ENCODE measurements at regions not wholly inside any gene's neighbourhood (a gene's known extent, or its start where the extent isn't known, plus 50 kb on each side); places are given as distances from the start of the nearest gene placed in this dataset.
"Not testable (repeated sequence)": the region's sequence is repeated elsewhere in the genome, so short reads cannot be mapped to it uniquely, and the experiment has no call there.

DNA sequence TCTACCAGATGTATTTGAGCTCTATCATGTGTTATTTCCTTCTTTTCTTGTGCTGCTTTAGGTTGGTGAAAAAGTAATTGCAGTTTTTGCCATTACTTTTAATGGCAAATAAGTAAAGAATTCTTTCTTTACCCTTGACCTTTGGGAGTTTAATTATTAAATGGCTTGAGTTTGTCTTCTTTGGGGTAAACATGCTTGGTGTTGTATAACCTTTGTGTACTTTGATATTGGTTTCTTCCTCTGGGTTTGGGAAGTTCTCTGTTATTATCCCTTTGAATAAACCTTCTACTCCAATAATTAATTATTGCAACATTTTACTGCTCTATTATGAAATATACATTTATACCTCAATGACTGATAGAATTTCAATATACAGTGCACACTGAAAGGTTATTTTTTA is 709.4 kb downstream of the PCDH17 start:
- H3K36me3 ChIP-seq = no peaks in the 10 kb centered on the region
- H3K4me3 ChIP-seq (ENCODE audit: low read depth, low read length) = no peak overlapping the region
- no peaks in the 10 kb centered on the region; the same call in 1 of the 2 replicates for H3K9me3 ChIP-seq
- no peak for DNase-seq
- no peaks in the 10 kb centered on the region for H3K4me1 ChIP-seq
- TF ChIP-seq, protein P1, sequence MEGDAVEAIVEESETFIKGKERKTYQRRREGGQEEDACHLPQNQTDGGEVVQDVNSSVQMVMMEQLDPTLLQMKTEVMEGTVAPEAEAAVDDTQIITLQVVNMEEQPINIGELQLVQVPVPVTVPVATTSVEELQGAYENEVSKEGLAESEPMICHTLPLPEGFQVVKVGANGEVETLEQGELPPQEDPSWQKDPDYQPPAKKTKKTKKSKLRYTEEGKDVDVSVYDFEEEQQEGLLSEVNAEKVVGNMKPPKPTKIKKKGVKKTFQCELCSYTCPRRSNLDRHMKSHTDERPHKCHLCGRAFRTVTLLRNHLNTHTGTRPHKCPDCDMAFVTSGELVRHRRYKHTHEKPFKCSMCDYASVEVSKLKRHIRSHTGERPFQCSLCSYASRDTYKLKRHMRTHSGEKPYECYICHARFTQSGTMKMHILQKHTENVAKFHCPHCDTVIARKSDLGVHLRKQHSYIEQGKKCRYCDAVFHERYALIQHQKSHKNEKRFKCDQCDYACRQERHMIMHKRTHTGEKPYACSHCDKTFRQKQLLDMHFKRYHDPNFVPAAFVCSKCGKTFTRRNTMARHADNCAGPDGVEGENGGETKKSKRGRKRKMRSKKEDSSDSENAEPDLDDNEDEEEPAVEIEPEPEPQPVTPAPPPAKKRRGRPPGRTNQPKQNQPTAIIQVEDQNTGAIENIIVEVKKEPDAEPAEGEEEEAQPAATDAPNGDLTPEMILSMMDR (IDR thresholded peaks at IDR 0.05; ENCODE audit: low read depth, low read length) = no peak
- no peaks in the 10 kb centered on the region for H3K27me3 ChIP-seq

DNA sequence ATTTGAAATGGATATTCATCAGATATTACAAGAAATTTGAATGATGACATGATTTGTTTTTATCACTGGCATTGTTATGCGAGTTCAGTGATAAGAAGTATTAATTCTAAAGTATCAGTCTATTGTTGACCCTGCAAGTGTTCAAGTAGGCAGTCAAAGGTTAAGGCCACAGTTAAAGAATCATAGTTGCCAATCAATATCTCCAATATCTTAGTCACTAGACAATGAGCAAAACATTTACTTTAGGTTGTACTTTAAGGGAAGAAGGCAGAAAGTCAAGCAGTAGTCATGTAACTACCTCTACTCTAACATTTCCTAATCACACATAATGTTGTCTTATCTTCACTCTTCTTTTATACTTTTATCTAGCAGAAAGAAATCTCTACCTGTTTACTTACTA is 709.8 kb downstream of the PCDH17 start:
- H3K9me3 ChIP-seq = no peaks in the 10 kb centered on the region; the same call in 1 of the 2 replicates
- TF ChIP-seq, protein P1 (IDR thresholded peaks at IDR 0.05; ENCODE audit: low read depth, low read length) = no peak
- no peak for DNase-seq
- H3K4me3 ChIP-seq (ENCODE audit: low read depth, low read length) = no peak overlapping the region
- no peaks in the 10 kb centered on the region for H3K4me1 ChIP-seq
- H3K27me3 ChIP-seq = no peaks in the 10 kb centered on the region
- no peaks in the 10 kb centered on the region for H3K36me3 ChIP-seq

DNA sequence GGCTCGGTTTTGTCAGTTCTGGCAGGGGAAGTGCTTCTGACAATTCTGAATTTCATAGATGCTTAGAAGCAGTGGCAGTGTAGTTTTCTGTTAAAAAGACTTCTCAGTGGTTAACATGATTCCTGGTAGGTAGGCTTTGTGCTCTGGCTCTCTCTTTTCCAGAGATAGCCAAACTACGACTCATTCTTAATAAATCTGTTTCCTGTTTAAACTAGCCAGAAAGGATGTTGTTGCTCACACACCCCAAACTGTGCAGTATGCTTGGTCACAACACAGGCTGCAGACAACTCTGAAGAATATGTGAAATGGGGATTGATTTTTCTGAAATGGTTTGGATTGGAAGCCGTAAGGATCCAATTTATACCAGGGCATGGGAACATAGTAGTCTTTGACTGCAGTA is 711.5 kb downstream of the PCDH17 start:
- H3K4me3 ChIP-seq (ENCODE audit: low read depth, low read length) = no peak overlapping the region
- H3K27me3 ChIP-seq = no peaks in the 10 kb centered on the region
- H3K4me1 ChIP-seq = no peaks in the 10 kb centered on the region
- no peaks in the 10 kb centered on the region for H3K36me3 ChIP-seq
- no peak for DNase-seq
- TF ChIP-seq, protein P1 (IDR thresholded peaks at IDR 0.05; ENCODE audit: low read depth, low read length) = no peak
- no peaks in the 10 kb centered on the region; the same call in 1 of the 2 replicates for H3K9me3 ChIP-seq

DNA sequence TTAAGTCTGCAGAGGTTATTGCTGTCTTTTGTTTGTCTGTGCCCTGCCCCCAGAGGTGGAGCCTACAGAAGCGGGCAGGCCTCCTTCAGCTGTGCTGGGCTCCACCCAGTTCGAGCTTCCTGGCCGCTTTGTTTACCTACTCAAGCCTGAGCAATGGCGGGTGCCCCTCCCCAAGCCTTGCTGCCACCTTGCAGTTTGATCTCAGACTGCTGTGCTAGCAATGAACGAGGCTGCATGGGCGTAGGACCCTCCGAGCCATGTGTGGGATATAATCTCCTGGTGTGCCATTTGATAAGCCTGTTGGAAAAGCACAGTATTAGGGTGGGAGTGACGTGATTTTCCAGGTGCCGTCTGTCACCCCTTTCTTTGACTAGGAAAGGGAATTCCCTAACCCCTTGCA is 720.6 kb downstream of the PCDH17 start:
- not testable (repeated sequence) for H3K9me3 ChIP-seq; H3K4me3 ChIP-seq (ENCODE audit: low read depth, low read length); H3K36me3 ChIP-seq; H3K27me3 ChIP-seq; DNase-seq; H3K4me1 ChIP-seq

DNA sequence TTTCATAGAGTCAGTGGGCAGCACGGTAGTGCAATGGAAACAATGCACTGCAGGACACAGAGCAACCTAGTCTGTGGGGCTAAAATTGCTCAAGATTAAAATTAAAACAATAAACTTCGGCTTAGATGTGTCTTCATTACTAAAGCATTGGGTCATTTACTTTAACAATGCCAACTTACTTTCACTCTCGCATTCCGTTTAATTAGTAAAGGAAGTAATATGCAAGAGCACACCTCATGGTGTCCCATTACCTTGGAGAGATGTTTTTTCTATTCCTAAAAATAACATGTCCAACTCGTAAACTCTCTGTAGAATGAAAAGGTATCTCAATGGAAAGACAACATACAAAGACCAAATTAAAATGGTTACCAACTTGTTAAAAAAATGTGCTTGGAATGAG is 738.4 kb downstream of the PCDH17 start:
- H3K9me3 ChIP-seq = no peaks in the 10 kb centered on the region
- no peaks in the 10 kb centered on the region for H3K36me3 ChIP-seq
- DNase-seq = no peak
- TF ChIP-seq, protein P1 (IDR thresholded peaks at IDR 0.05; ENCODE audit: low read depth, low read length) = no peak
- H3K27me3 ChIP-seq = no peaks in the 10 kb centered on the region
- H3K4me1 ChIP-seq = no peaks in the 10 kb centered on the region
- no peak overlapping the region for H3K4me3 ChIP-seq (ENCODE audit: low read depth, low read length)

DNA sequence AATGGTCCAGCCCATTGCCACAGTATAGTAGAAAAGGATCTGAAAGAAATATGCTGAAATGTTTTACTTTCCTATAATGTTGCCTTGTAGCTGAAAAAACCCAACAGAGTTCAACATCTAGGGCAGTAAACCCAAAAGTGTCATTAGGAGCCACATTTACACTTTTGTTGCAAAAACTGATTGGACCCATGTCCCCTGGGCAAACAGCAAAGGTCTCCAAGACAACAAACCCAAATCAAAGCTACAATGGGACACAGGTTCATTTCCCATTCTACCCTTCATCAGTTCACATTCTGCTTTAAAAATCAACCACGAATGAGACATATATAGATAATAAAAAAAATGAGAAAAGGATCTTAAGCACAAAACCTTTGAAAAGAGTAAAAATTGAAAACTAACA is 744.8 kb downstream of the PCDH17 start:
- TF ChIP-seq, protein P1 (IDR thresholded peaks at IDR 0.05; ENCODE audit: low read depth, low read length) = no peak
- H3K27me3 ChIP-seq = no peaks in the 10 kb centered on the region
- no peak overlapping the region for H3K4me3 ChIP-seq (ENCODE audit: low read depth, low read length)
- H3K4me1 ChIP-seq = no peaks in the 10 kb centered on the region
- H3K36me3 ChIP-seq = no peaks in the 10 kb centered on the region
- H3K9me3 ChIP-seq = no peaks in the 10 kb centered on the region
- no peak for DNase-seq

DNA sequence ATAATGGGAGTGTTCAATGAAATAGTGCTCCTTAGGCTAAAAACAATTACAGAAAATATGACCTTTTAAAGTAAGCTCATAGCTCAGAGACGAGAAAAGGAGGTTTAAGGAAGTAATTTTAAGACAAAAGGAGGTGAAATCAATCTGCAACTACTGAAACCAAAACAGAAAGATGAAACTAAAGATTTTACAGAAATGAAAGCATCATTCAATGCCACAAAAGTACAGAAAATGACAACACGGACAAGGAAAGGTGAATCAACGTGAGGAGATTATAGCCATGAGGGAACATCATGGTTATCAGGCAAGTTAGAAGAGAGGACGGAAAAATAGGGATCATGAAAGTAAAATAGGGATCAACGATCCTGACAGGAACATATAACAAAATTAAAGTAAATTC is 745.2 kb downstream of the PCDH17 start:
- H3K4me1 ChIP-seq = no peaks in the 10 kb centered on the region
- TF ChIP-seq, protein P1 (IDR thresholded peaks at IDR 0.05; ENCODE audit: low read depth, low read length) = no peak
- no peaks in the 10 kb centered on the region for H3K36me3 ChIP-seq
- no peak overlapping the region for H3K4me3 ChIP-seq (ENCODE audit: low read depth, low read length)
- DNase-seq = no peak
- H3K9me3 ChIP-seq = no peaks in the 10 kb centered on the region
- H3K27me3 ChIP-seq = no peaks in the 10 kb centered on the region

Data from BE2C (cell line).